HFF-Myc (cell line): ENCODE measurements at regions not wholly inside any gene's neighbourhood (a gene's known extent, or its start where the extent isn't known, plus 50 kb on each side); places are given as distances from the start of the nearest gene placed in this dataset.

Experiments used
- DNase-seq: peaks from one replicate; pipeline ENCODE4 v3.0.0-alpha.2; 2011; ENCODE audit warnings: low read depth; ENCODE audit errors: extremely low read depth
- H3K4me3 ChIP-seq: replicated peaks from 2 replicates; pipeline ENCODE4 v1.5.1; 2011; ENCODE audit warnings: low read depth, mild to moderate bottlenecking, control low read depth, low read length
- CTCF ChIP-seq: IDR thresholded peaks from 2 replicates; pipeline ENCODE4 v1.5.1; 2012; ENCODE audit warnings: mild to moderate bottlenecking, low read depth, low read length, control low read depth; ENCODE audit errors: missing control alignments

GRCh38 chr18:77539860-77540259 lies 290.2 kb downstream of the GALR1 start:
- no peak for DNase-seq
- TF ChIP-seq CTCF = no peak

GRCh38 chr18:77544792-77545191 lies 295.1 kb downstream of the GALR1 start:
- H3K4me3 ChIP-seq = no peak overlapping the region
- DNase-seq = no peak
- TF ChIP-seq CTCF = no peak

More at GRCh38 chr18:77539860-77540259, 290.2 kb downstream of the GALR1 start:
- no peak overlapping the region for H3K4me3 ChIP-seq

GRCh38 chr18:77547757-77548156 lies 298.1 kb downstream of the GALR1 start:
- DNase-seq = no peak
- no peak for TF ChIP-seq CTCF
- no peak overlapping the region for H3K4me3 ChIP-seq

GRCh38 chr18:77548790-77549420 lies 299.3 kb downstream of the GALR1 start:
- H3K4me3 ChIP-seq = no peak overlapping the region
- no peak for TF ChIP-seq CTCF
- no peak for DNase-seq

GRCh38 chr18:77550625-77551024 lies 301.0 kb downstream of the GALR1 start:
- no peak overlapping the region for H3K4me3 ChIP-seq
- TF ChIP-seq CTCF = no peak

GRCh38 chr18:77551055-77551454 lies 301.4 kb downstream of the GALR1 start:
- H3K4me3 ChIP-seq = no peak overlapping the region
- no peak for TF ChIP-seq CTCF
- DNase-seq = no peak

More at GRCh38 chr18:77550625-77551024, 301.0 kb downstream of the GALR1 start:
- no peak for DNase-seq

GRCh38 chr18:77552945-77553344 lies 303.3 kb downstream of the GALR1 start:
- no peak overlapping the region for H3K4me3 ChIP-seq
- no peak for DNase-seq
- no peak for TF ChIP-seq CTCF
